HepG2 (cell line): ENCODE measurements at regions not wholly inside any gene's neighbourhood (a gene's known extent, or its start where the extent isn't known, plus 50 kb on each side); places are given as distances from the start of the nearest gene placed in this dataset.

Source experiments
- ATAC-seq: fragments of 200-7000 bp; cut with Tn5 transposase; 3 replicates; pipeline ENCODE4 v1.9.1; 2020; ENCODE audit warnings: mild to moderate bottlenecking, moderate library complexity
- BruUV-seq: library from RNA; stranded (reverse); fragments of 400-500 nt; replicated peaks from 2 replicates; lab custom pipeline; 2021; lab: Mats Ljungman, UMichigan
- CTCF ChIA-PET: fragments of 300-600 bp; formaldehyde crosslinking; extraction: SDS; loops from one replicate; lab custom pipeline; 2021; ENCODE audit warnings: low total read pairs, inconsistent platforms, low intra/inter-chr PET ratio; lab: Yijun Ruan, JAX
- POLR2A ChIA-PET: fragments of 350-600 bp; sonication (Branson Sonifier 250); formaldehyde crosslinking; loops from one replicate; lab custom pipeline; 2020; ENCODE audit warnings: antibody characterized with exemption, inconsistent platforms; lab: Yijun Ruan, JAX
- DNase-seq: peaks from one replicate; pipeline ENCODE4 v3.0.0-alpha.2; 2015; ENCODE audit warnings: low spot score
- FAIRE-seq: peaks from 3 replicates; lab custom pipeline; 2011; peaks lifted over from hg19 to GRCh38; lab: Jason Lieb, UNC
- H2AFZ ChIP-seq: one replicate; pipeline ENCODE4 v1.6.1; 2011; ENCODE audit warnings: low read length, inconsistent platforms
- H3K27ac ChIP-seq: fragments of 300-600 bp; 3 replicates; pipeline ENCODE4 v1.8.0; 2011; ENCODE audit warnings: mixed run types, mild to moderate bottlenecking, mixed read lengths, low read length, inconsistent platforms; ENCODE audit not compliant: insufficient read depth; ENCODE audit errors: extremely low read length
- H3K27me3 ChIP-seq, 2 experiments: fragments of 200-600 bp in 1 of 2; 2 replicates in 1 of 2; 3 replicates in 1 of 2; pipeline versions ENCODE4 v1.6.0 to v1.8.0; 2011; ENCODE audit warnings: low read length in 2 of 2, mild to moderate bottlenecking in 2 of 2, moderate library complexity in 2 of 2, inconsistent platforms in 1 of 2; ENCODE audit not compliant: insufficient read depth in 2 of 2, control insufficient read depth in 1 of 2
- H3K36me3 ChIP-seq, 2 experiments: fragments of 200-600 bp in 1 of 2; replicated peaks in 1 of 2; 2 replicates in 1 of 2; 3 replicates in 1 of 2; pipeline versions ENCODE4 v1.5.1 to v1.8.0; 2011; ENCODE audit warnings: low read length in 2 of 2, inconsistent platforms in 1 of 2; ENCODE audit not compliant: insufficient read depth in 2 of 2, control insufficient read depth in 1 of 2
- H3K4me1 ChIP-seq: 2 replicates; pipeline ENCODE4 v1.5.1; 2012; ENCODE audit warnings: low read length, inconsistent platforms; ENCODE audit not compliant: insufficient read depth
- H3K4me2 ChIP-seq: 2 replicates; pipeline ENCODE4 v1.6.0; 2011; ENCODE audit warnings: low read depth, low read length, inconsistent platforms
- H3K4me3 ChIP-seq, 3 experiments: fragments of 200-600 bp in 1 of 3; sonication (generic), shearing (Covaris generic) in 1 of 3; replicated peaks in 1 of 3; 2 replicates each; pipeline ENCODE4 v1.5.1; 2011 to 2016; ENCODE audit warnings: low read length in 3 of 3, inconsistent platforms in 2 of 3, low read depth in 2 of 3, mild to moderate bottlenecking in 2 of 3, control low read depth in 1 of 3, mixed read lengths in 1 of 3; ENCODE audit not compliant: insufficient read depth in 1 of 3
- H3K79me2 ChIP-seq: one replicate; pipeline ENCODE4 v1.6.1; 2011; ENCODE audit warnings: low read length, inconsistent platforms; ENCODE audit not compliant: insufficient read depth
- H3K9ac ChIP-seq: 2 replicates; pipeline ENCODE4 v1.6.0; 2011; ENCODE audit warnings: mild to moderate bottlenecking, low read depth, low read length, inconsistent platforms; ENCODE audit not compliant: insufficient read depth
- H3K9me3 ChIP-seq: 2 replicates; pipeline ENCODE4 v1.5.1; 2012; ENCODE audit warnings: mild to moderate bottlenecking, low read length
- H4K20me1 ChIP-seq: 2 replicates; pipeline ENCODE4 v1.6.0; 2011; ENCODE audit warnings: inconsistent platforms, mild to moderate bottlenecking, low read length, moderate library complexity; ENCODE audit not compliant: insufficient read depth
- ATF7-NPFF ChIP-seq: sonication (generic); formaldehyde crosslinking; IDR thresholded peaks from 2 replicates; pipeline ENCODE4 v1.8.1; 2023; ENCODE audit warnings: mild to moderate bottlenecking, low read depth, missing genetic modification reagents, moderate library complexity
- BRCA1 ChIP-seq: sonication (generic); formaldehyde crosslinking; IDR thresholded peaks from 2 replicates; pipeline ENCODE4 v1.4.0; 2020; ENCODE audit warnings: missing genetic modification reagents
- CHD2 ChIP-seq: IDR thresholded peaks from 2 replicates; pipeline ENCODE4 v1.6.1; 2011; ENCODE audit warnings: low read depth, low read length, improper control_type of control experiment
- EZH2 ChIP-seq: conservative IDR thresholded peaks from 2 replicates; pipeline ENCODE4 v1.6.1; 2012; ENCODE audit warnings: mild to moderate bottlenecking, low read depth, low read length, moderate library complexity
- KLF9 ChIP-seq: IDR thresholded peaks from 2 replicates; pipeline ENCODE4 v1.6.1; 2016; ENCODE audit warnings: low read depth
- NR2F1 ChIP-seq, 2 experiments: fragments of 450-650 bp in 1 of 2; formaldehyde crosslinking in 1 of 2; IDR thresholded peaks; 2 replicates each; pipeline versions ENCODE4 v1.5.0 to v1.6.1; 2016 to 2020; ENCODE audit warnings: mild to moderate bottlenecking in 1 of 2, missing compliant biosample characterization in 1 of 2, missing genetic modification reagents in 1 of 2, moderate library complexity in 1 of 2
- PHF8 ChIP-seq: sonication (generic); formaldehyde crosslinking; IDR thresholded peaks from 2 replicates; pipeline ENCODE4 v1.5.0; 2020; ENCODE audit warnings: missing genetic modification reagents
- RFX3 ChIP-seq: IDR thresholded peaks from 2 replicates; pipeline ENCODE4 v1.6.1; 2016; ENCODE audit warnings: missing biosample characterization, missing genetic modification reagents
- SRY ChIP-seq: sonication (generic); formaldehyde crosslinking; IDR thresholded peaks from 2 replicates; pipeline ENCODE4 v1.8.0; 2022; ENCODE audit warnings: mild to moderate bottlenecking, missing genetic modification reagents
- TSC22D2 ChIP-seq: sonication (generic); formaldehyde crosslinking; IDR thresholded peaks from 2 replicates; pipeline ENCODE4 v1.5.1; 2020; ENCODE audit warnings: missing genetic modification reagents, mild to moderate bottlenecking, borderline replicate concordance
- ZBTB40 ChIP-seq, 2 experiments: fragments of 450-650 bp in 1 of 2; sonication (generic) in 1 of 2; formaldehyde crosslinking in 1 of 2; IDR thresholded peaks; 2 replicates each; pipeline versions ENCODE4 v1.6.1 to v1.8.0; 2016 to 2022; ENCODE audit warnings: antibody characterized with exemption in 1 of 2, mild to moderate bottlenecking in 1 of 2, missing genetic modification reagents in 1 of 2
- ZNF251 ChIP-seq: sonication (generic); formaldehyde crosslinking; IDR thresholded peaks from 2 replicates; pipeline ENCODE4 v1.9.0; 2021; ENCODE audit warnings: mild to moderate bottlenecking, missing genetic modification reagents
- ZNF431 ChIP-seq: sonication (generic); formaldehyde crosslinking; IDR thresholded peaks from 2 replicates; pipeline ENCODE4 v1.9.0; 2022; ENCODE audit warnings: missing genetic modification reagents, low read depth, mild to moderate bottlenecking, borderline replicate concordance
- ZNF616 ChIP-seq: sonication (generic); formaldehyde crosslinking; IDR thresholded peaks from 2 replicates; pipeline ENCODE4 v1.5.0; 2020; ENCODE audit warnings: low read depth, mild to moderate bottlenecking, missing genetic modification reagents
- ZNF75D ChIP-seq: sonication (generic); formaldehyde crosslinking; IDR thresholded peaks from 2 replicates; pipeline ENCODE4 v1.8.1; 2023; ENCODE audit warnings: missing genetic modification reagents, mild to moderate bottlenecking, borderline replicate concordance
- ZNF773 ChIP-seq: sonication (generic); formaldehyde crosslinking; IDR thresholded peaks from 2 replicates; pipeline ENCODE4 v1.4.0; 2020; ENCODE audit warnings: missing genetic modification reagents, borderline replicate concordance
- ZNF850 ChIP-seq: sonication (generic); formaldehyde crosslinking; conservative IDR thresholded peaks from 2 replicates; pipeline ENCODE4 v1.9.0; 2021; ENCODE audit warnings: mild to moderate bottlenecking, missing genetic modification reagents
- in situ Hi-C: cut with HindIII; loops from 2 replicates; pipeline ENCODE4 v1.10.0; 2017; ENCODE audit warnings: low pct_unique_long_range_greater_than_20kb; ENCODE audit not compliant: extremely low pct_ligation_motif_present
- intact Hi-C: fragments of 100-400 bp; cut with micrococcal nuclease; formaldehyde crosslinking; loops from one replicate; pipeline ENCODE4 v1.10.0; 2022; ENCODE audit not compliant: unreplicated experiment

GRCh38 chr17:71978435-71978834, 142.4 kb upstream of the SOX9 start (continued):
- TF ChIP-seq ZBTB40 (IDR thresholded peaks at IDR 0.05) (no peak), ZBTB40 (CRISPR knock-in tag; IDR thresholded peaks at IDR 0.05) (no peak), EZH2 (no peak)

GRCh38 chr17:71980171-71980570, 140.6 kb upstream of the SOX9 start:
- H3K9ac ChIP-seq = no peak overlapping the region
- no peaks in the 10 kb centered on the region for H3K9me3 ChIP-seq
- no peak overlapping the region for H2AFZ ChIP-seq
- no TSS peak for BruUV-seq
- no peak overlapping the region for H3K27ac ChIP-seq
- ATAC-seq (no peak), DNase-seq (no peak), FAIRE-seq (no peak)
- no peak overlapping the region for H3K4me2 ChIP-seq
- no peaks in the 10 kb centered on the region for H3K79me2 ChIP-seq
- POLR2A ChIA-PET = no interaction called here
- no peaks in the 10 kb centered on the region for H3K36me3 ChIP-seq
- no peak overlapping the region for H3K4me3 ChIP-seq
- in situ Hi-C loops (no loop called here), intact Hi-C loops (no loop called here)
- TF ChIP-seq ATF7-NPFF = no peak
- no peak for TF ChIP-seq ZNF773
- TF ChIP-seq SRY (CRISPR knock-in tag) = no peak
- no peak for TF ChIP-seq ZNF431 (CRISPR knock-in tag)
- TF ChIP-seq BRCA1 (CRISPR knock-in tag) = no peak
- no peak for TF ChIP-seq ZNF616
- TF ChIP-seq ZNF850 (CRISPR knock-in tag) = no peak
- TF ChIP-seq PHF8 (CRISPR knock-in tag) = no peak
- no peak for TF ChIP-seq ZNF251
- TF ChIP-seq NR2F1 (CRISPR knock-in tag; IDR thresholded peaks at IDR 0.05) = no peak
- no peak for TF ChIP-seq CHD2
- TF ChIP-seq KLF9 (CRISPR knock-in tag) = no peak
- TF ChIP-seq TSC22D2 = no peak
- TF ChIP-seq ZNF75D (CRISPR knock-in tag) = no peak
- no peak for TF ChIP-seq RFX3 (CRISPR knock-in tag)
- 0 out of 2 replicates have a peak, but pooled peaks cover 4% of the 10 kb centered on the region for H3K4me1 ChIP-seq
- no peaks in the 10 kb centered on the region for H4K20me1 ChIP-seq
- CTCF ChIA-PET = no interaction called here
- H3K27me3 ChIP-seq = peaks cover 0 to 14% of the 10 kb centered on the region in 2 experiments; a peak in 2 of 5 replicates
